ENCODE measurements at regions not wholly inside any gene's neighbourhood (a gene's known extent, or its start where the extent isn't known, plus 50 kb on each side); places are given as distances from the start of the nearest gene placed in this dataset.
A peak's percentile ranks its signal among the peaks of the same experiment; 100 is the strongest.

- DNase-seq (ENCODE audit: low spot score), result no peak
These were observed 86.3 kb upstream of the HIVEP1 start for GRCh38 chr6:11925805-11926204.

GRCh38 chr6:11923621-11924020 lies 88.5 kb upstream of the HIVEP1 start:
- no peak for DNase-seq (ENCODE audit: low spot score)

DNA sequence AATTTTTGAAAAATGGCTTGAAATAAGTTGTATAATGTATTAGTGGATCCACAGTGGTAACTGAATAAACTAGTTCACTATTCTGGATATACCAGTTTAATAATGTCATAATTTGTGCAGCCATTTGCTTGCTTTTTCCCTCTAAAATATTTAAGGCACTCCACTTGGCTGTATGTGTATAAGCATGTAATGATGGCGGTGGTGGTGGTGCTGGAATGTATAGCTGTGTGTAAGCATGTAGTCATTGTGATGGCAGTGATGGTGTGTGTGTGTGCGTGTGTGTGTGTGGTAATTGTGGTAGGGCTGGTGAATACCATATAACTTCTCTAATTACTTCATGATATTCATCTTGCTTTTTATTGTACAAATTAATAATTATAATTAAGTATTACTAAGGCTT lies 89.2 kb upstream of the HIVEP1 start:
- no peak for DNase-seq (ENCODE audit: low spot score)

- DNase-seq (ENCODE audit: low spot score), result no peak
These were observed 90.4 kb upstream of the HIVEP1 start for GRCh38 chr6:11921751-11922150.

DNA sequence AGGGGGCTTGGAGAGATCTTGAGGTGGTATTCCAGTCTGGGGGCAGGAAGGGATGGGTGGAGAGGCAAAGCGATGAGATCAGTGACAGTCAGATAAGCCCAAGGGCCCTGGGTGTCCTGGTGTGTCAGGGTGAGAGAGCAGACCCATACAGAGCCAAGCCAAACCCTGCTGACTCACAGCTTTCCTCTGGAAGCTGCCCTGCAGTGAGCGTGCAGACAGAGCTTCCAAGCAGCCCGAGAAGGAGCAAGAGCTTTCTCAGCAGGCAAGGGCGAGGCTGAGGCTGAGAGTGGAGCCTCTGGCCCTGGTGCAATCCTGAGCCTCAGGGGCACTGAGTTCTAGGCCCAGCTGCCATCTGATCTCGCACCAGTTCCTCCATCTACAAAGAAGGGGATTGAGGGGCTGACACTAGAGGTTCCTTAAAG lies 91.1 kb upstream of the HIVEP1 start:
- peak; percentile 48 for DNase-seq (ENCODE audit: low spot score)

GRCh38 chr6:11920566-11920965 lies 91.5 kb upstream of the HIVEP1 start:
- DNase-seq (ENCODE audit: low spot score), result no peak

DNA sequence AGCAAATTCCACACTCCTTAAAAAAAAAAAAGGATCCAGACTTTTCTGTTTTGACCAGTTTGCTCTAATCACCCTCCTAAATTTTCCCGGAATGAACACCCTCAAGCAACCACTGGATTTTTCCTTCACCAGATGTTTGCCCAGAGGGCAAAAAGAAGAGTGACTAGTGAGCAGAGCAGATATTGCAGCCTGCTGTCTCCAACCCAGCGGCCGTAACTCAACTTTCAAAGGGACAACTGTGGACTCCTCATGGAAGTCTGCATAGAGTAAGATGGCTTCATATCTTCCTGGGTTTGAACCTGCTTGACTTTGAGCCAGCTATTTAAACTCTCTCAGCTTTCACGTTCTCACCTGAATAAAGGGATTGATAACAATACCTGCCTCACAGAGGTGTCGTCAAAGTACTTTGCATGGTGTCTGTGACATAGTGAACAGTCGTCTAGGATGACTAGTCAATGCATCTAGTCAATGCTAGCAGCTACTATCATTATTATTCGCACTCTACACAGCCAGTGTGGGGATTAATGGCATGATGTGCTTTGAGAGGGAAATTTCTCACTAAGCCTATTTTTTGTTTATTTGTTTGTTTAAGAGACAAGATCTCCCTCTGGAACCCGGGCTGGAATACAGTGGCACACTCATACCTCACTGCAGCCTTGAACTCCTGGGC lies 92.2 kb upstream of the HIVEP1 start:
- no peak for DNase-seq (ENCODE audit: low spot score)

GRCh38 chr6:11918739-11919605 lies 93.1 kb upstream of the HIVEP1 start:
- no peak for DNase-seq (ENCODE audit: low spot score)

DNA sequence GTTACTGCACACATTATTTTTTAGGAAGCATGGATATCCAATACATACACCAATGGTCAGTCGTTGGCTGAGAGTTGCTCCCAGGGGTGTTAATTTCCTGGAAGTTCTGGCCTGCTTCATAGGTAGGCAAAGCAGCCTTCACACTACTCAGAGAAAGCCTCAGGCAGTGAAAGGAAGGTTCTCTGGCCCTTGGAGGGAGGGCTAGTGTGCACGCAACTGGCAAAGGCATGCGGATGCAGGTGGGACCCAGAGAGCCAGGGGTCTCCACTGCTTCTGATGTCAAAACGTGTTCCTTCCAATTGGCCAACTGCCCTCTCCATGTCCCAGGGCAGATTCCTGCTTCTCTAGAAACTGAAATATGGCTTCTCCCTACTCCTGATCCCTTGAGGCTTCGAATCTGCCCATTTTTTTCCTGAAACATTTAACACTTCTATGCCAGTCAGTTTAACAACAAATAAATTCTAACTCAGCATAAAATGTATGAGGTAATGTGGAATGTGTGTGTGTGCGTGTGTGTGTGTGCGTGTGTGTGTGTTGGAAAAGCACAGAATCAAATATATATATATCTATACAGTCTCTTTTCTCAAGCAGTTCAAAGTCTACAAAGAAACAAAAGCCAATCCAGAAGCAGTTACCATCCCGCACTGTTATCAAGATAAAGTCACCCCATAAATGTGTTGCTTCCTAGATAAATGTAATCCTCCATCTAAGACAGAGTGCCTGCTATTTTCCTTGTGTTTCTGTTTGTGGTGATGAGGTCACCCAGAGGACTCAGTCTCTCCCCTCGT lies 94.0 kb upstream of the HIVEP1 start:
- DNase-seq (ENCODE audit: low spot score), result no peak

- DNase-seq (ENCODE audit: low spot score), result no peak
These were observed 99.7 kb upstream of the HIVEP1 start for GRCh38 chr6:11912420-11912819.

DNA sequence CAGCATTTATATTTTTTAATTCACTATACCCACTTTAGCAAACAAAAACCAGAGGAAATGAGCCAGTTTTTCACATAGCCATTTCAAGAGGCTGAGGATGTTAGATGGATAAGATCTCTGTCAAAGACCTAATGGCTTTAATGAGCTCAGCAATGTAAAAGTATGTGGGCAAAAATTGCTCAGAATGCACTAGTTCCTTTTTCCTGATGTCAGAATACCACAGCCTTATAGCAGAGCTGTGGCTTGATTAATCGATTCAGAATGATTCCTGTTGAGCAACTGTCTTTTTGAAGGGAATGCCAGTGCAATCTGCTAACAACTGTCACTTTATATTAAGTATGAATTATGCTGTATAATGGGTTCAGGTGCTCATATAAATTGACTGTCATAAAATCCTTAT lies 100.6 kb upstream of the HIVEP1 start:
- no peak for DNase-seq (ENCODE audit: low spot score)

- DNase-seq (ENCODE audit: low spot score), result no peak
These were observed 102.4 kb upstream of the HIVEP1 start for GRCh38 chr6:11909696-11910132.

- DNase-seq (ENCODE audit: low spot score), result no peak
These were observed 103.5 kb upstream of the HIVEP1 start for GRCh38 chr6:11908436-11909105.

GRCh38 chr6:11903645-11904044 lies 108.5 kb upstream of the HIVEP1 start:
- no peak for DNase-seq (ENCODE audit: low spot score)

DNA sequence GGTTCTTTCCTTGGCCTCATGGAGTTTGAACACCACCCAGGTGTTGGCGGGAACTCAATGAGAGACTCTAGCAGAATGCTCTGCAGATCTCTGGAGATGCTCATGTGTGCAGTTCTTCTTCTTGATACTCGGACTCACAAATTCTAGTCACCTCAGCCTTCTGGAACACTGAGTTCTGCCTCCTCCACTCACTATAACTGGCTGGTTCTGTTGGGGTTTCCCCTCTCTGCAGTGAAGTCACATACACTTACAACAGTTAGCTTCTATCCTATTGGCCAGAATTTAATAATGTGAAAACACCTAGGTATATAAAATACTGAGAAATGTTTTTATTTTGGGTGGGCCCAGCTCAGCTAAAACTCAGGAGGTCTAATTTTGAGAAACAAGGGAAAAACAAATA lies 109.6 kb upstream of the HIVEP1 start:
- no peak for DNase-seq (ENCODE audit: low spot score)

DNA sequence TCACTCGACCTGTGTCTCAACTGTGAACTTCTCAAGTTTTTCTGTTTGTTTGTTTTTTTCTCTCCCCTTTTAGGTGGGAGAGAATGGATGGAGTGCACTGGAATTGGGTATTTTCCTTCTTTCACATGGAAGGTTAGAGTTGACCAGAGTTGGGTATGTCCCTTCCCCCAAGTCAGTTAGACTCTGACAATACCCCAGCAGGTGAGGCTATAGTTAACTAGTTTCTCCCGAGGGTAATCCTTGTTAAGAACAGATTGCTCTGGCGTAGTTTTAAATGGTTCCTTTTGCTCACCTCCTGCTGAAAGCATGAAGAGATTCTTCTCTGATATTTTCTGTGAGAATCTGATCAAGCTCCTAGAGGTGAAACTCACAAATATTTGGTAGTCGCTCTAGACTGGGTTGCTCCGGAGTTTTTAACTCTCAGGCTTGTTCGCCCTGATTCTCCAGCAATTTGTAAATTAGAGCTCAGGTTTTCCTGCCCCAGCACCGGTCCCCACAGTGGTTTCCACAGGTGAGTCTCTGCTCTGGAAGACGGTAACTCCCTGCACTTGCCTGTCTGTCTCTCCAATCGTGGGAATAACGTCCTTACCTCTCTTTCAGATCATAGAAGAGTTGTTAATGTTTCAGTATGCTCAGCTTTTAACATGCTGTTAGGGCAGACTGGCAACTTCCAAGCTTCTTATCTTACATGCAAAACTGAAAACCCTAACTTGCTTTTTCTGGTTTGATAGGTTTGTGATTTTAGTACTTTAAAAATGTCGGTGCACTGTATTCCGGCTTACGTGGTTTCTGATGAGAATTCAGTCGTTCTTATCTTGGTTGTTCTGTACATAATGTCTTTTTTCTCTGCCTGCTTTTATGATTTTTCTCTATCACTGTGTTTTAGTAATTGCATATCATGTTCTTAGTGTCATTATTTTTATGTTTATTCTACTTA lies 111.2 kb upstream of the HIVEP1 start:
- no peak for DNase-seq (ENCODE audit: low spot score)

DNA sequence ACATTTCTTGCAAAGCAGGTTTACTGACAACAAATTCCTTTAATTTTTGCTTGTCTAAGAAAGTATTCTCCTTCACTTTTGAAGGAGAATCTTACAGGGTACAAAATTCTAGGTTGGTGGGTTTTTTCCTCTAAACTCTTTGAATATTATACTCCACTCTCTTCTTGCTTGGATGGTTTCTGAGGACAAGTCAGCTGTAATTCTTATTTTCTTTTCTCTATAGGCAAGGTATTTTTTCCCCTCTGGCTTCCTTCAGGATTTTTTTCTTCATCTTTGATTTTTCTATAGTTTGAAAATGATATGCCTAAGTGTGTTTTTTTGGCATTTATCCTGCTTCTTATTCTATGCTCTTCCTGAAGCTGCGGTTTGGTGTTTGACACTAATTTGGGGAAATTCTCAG lies 112.5 kb upstream of the HIVEP1 start:
- no peak for DNase-seq (ENCODE audit: low spot score)

DNA sequence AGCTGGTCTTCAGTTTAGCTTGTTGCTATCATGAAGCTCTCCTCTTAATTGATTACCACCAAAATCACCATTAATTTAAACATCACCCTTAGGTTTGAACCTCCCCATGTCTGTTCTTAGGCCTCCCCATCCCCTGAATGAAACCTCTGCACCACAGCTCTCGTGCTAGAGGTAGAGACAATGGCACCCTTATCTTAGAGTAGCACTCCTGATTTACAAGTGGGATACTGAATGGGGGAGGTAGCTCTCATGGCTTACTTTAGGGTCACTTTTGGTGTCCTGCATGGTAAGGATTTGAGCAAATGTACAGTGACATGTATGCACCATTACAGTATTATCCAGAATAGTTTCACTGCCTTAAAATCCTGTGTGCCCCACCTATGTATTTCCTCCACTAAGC lies 115.6 kb upstream of the ADTRP start:
- no peak for DNase-seq (ENCODE audit: low spot score)

DNA sequence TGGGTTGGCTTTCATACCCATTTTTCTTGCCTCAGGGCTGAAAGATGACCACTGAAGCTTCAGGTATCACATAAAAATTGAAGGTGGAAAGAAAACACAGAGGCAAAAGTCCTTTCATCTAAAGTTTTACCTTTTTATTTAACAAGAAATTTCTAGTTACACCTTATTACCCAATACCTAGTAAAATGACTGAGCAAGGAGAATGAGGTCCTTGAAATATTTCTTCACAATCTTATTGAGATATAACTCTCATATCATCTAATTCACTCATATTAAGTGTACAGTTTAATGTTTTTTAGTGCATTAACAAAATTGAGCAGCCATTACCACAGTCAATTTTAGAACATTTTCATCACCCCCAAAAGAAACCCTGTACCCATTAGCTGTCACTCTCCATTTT lies 112.9 kb upstream of the ADTRP start:
- DNase-seq (ENCODE audit: low spot score), result no peak

DNA sequence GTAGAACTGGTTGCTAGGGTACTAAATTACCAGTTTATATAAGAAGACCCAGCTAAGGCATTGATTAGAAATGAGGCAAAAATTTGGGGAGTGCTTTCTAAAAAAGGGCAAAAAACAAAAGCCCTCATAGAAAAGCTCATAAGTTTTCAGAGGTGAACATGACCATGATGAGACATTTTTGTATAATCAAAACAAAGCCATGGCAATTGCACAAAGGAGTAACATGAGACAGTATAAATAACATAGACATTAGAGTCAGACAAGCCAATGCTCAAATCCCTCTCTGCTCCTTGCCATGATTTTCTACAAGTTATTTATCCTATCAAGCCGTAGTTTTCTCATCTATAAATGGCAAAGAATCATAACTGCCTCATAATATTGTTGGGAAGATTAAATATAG lies 112.2 kb upstream of the ADTRP start:
- no peak for DNase-seq (ENCODE audit: low spot score)

DNA sequence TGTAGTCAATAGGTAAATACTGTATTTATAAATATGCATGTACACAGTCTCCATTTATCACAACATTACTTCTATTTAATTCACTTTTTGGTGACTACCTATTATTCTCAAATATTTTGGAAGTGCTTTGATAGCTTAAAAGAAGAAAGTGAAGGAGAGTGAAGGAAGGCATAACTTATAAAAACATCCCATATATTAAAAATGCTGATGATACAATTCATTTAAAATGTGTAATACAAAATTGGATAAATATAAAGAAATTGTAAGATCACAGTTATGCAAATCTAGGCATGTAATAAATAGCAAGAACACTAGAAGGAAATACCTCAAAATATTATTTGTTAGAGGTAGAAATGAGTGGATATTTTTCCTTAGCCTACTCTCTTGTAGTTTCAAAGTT lies 111.6 kb upstream of the ADTRP start:
- no peak for DNase-seq (ENCODE audit: low spot score)

Measured in mucosa of gallbladder (tissue), 1 donor.